ENCODE measurements at regions not wholly inside any gene's neighbourhood (a gene's known extent, or its start where the extent isn't known, plus 50 kb on each side); places are given as distances from the start of the nearest gene placed in this dataset.

DNA sequence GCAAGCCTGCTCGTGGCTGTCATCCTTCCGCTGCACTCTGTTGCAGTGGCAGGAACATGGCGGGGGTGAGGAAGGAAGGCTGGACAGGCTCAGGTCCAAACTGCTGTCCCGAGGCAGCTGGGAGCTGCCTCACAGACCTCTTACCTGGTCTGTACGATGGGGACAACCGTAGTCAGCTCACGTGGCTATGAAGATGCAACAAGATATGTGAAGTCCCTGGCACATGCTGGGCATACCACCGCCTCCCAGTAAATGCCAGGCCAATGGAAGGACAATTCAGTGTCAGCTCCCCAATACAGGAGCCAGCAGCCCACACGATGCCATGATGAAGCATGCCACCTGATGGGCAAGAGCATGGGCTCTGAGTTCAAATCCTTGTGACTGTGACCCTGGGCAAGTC, 344.4 kb downstream of the CYRIA start:
- no peak for DNase-seq (ENCODE audit: extremely low spot score in 2 of 2)
- TF ChIP-seq POLR2AphosphoS5 (IDR thresholded peaks at IDR 0.05; ENCODE audit: insufficient read depth in 1 of 2, low read depth in 1 of 2) (no peak), POLR2A (IDR thresholded peaks at IDR 0.05) (no peak)
- TF ChIP-seq, protein P1, sequence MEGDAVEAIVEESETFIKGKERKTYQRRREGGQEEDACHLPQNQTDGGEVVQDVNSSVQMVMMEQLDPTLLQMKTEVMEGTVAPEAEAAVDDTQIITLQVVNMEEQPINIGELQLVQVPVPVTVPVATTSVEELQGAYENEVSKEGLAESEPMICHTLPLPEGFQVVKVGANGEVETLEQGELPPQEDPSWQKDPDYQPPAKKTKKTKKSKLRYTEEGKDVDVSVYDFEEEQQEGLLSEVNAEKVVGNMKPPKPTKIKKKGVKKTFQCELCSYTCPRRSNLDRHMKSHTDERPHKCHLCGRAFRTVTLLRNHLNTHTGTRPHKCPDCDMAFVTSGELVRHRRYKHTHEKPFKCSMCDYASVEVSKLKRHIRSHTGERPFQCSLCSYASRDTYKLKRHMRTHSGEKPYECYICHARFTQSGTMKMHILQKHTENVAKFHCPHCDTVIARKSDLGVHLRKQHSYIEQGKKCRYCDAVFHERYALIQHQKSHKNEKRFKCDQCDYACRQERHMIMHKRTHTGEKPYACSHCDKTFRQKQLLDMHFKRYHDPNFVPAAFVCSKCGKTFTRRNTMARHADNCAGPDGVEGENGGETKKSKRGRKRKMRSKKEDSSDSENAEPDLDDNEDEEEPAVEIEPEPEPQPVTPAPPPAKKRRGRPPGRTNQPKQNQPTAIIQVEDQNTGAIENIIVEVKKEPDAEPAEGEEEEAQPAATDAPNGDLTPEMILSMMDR (IDR thresholded peaks at IDR 0.05), result no peak

GRCh38 chr2:16320716-16321115, 344.9 kb downstream of the CYRIA start:
- H3K36me3 ChIP-seq, result no peaks in the 10 kb centered on the region
- H3K27ac ChIP-seq, result no peak overlapping the region
- no peaks in the 10 kb centered on the region for H3K27me3 ChIP-seq
- H3K9me3 ChIP-seq, result no peaks in the 10 kb centered on the region
- intact Hi-C loops (cut with DNase I), result no loop called here
- no peak for DNase-seq (ENCODE audit: extremely low spot score in 2 of 2)
- TF ChIP-seq, protein P1 (IDR thresholded peaks at IDR 0.05), result no peak
- no peak for TF ChIP-seq POLR2A (IDR thresholded peaks at IDR 0.05)
- TF ChIP-seq POLR2AphosphoS5 (IDR thresholded peaks at IDR 0.05; ENCODE audit: insufficient read depth in 1 of 2, low read depth in 1 of 2), result no peak
- H3K4me3 ChIP-seq, result no peak overlapping the region
- peaks cover 22% of the 10 kb centered on the region for H3K4me1 ChIP-seq

More for the DNA sequence above, 344.4 kb downstream of the CYRIA start:
- Histone ChIP-seq H3K4me3 (no peak overlapping the region), H3K9me3 (no peaks in the 10 kb centered on the region), H3K36me3 (no peaks in the 10 kb centered on the region), H3K27ac (no peak overlapping the region), H3K27me3 (no peaks in the 10 kb centered on the region), H3K4me1 (peaks cover 22% of the 10 kb centered on the region)
- intact Hi-C loops (cut with DNase I), result no loop called here

DNA sequence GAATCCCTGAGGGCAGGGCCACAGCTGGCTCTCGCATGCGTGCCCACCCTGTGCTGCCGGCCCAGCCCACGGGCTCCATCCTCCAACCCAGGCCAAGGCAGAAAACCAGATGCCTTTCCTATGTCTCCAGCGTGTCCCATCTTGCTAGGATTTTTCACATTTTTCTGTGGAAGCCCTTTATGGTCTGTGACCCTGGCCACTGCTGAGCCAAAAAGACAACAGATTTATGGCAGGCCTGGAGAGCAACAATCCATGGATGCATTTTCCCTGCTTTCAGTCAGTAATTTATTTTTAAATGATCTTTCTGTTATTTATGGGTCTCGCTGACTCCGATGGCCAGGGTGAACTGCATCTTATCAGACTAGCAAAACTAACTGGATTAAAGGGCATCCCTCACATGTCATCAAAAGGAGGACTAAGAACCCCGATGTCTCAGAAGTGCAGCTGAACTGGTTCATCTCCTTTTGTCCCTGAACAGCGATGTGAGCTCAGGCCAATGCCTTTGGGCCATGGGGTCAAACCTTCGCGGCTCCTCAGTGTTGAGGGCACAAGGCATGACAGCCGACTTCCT, 346.0 kb downstream of the CYRIA start:
- no peaks in the 10 kb centered on the region for H3K27me3 ChIP-seq
- no peak overlapping the region for H3K27ac ChIP-seq
- intact Hi-C loops (cut with DNase I), result no loop called here
- peaks cover 22% of the 10 kb centered on the region for H3K4me1 ChIP-seq
- no peak overlapping the region for H3K4me3 ChIP-seq
- TF ChIP-seq POLR2AphosphoS5 (IDR thresholded peaks at IDR 0.05; ENCODE audit: insufficient read depth in 1 of 2, low read depth in 1 of 2) (no peak), POLR2A (IDR thresholded peaks at IDR 0.05) (no peak)
- TF ChIP-seq, protein P1 (IDR thresholded peaks at IDR 0.05), result no peak
- no peaks in the 10 kb centered on the region for H3K9me3 ChIP-seq
- DNase-seq (ENCODE audit: extremely low spot score in 2 of 2), result no peak
- no peaks in the 10 kb centered on the region for H3K36me3 ChIP-seq

DNA sequence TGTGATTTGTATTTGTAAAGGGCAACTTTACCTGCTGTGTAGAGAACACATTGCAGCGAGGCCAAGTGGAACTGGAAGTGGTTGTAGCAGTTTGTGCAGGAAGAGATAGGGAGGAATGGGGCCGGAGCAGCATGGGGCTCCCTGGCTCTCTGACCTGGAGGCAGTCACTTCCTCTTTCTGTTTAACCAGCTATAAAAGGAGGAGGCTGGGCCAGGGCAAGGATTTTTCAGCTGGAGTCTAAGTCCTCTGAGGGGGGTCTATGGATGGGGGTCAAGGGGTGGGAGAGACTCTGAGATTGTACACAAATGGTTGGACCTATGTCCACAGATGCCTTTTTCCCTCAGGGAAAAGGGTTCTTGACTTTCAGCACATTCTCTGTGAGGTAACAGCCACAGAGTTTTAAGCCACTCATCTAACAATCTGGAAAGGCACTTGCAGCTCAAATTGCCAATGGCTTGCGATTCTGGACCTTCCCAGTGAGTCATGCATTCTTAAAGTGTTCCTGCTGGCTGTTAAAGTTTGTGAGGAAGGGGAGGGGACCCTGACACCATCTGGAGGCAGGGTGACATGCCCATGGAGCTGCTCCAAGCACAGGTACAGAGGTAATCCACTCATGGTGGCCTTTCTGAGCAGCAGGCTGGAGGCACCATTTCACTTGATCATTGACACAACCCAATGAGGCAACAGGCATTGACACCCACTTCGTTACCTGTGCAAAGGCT, 347.0 kb downstream of the CYRIA start:
- DNase-seq (ENCODE audit: extremely low spot score in 2 of 2), result no peak
- Histone ChIP-seq H3K36me3 (no peaks in the 10 kb centered on the region), H3K4me3 (no peak overlapping the region), H3K9me3 (no peaks in the 10 kb centered on the region), H3K4me1 (peaks cover 22% of the 10 kb centered on the region), H3K27ac (no peak overlapping the region), H3K27me3 (no peaks in the 10 kb centered on the region)
- intact Hi-C loops (cut with DNase I), result no loop called here
- TF ChIP-seq POLR2A (IDR thresholded peaks at IDR 0.05) (no peak), POLR2AphosphoS5 (IDR thresholded peaks at IDR 0.05; ENCODE audit: insufficient read depth in 1 of 2, low read depth in 1 of 2) (no peak)
- TF ChIP-seq, protein P1 (IDR thresholded peaks at IDR 0.05), result no peak

DNA sequence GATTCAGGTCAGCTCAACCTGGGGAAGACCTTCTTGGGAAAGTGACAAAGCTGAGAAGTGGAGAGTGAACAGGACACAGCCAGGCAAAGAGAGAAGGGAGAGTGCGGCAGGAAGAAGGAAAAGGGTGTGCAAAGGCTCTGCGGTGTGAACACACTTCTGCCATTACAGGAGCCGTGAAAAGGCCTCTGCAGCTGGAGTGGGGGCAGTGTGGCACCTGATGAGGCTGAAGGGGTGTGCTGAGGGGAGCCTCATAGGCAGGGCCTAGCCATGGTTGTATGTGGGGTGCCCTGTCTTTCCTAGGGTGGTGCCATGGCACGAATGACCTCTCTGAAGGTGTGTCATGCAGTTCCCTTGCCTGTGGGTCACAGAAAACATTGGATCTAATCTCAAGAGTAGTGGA, 347.6 kb downstream of the CYRIA start:
- TF ChIP-seq POLR2AphosphoS5 (IDR thresholded peaks at IDR 0.05; ENCODE audit: insufficient read depth in 1 of 2, low read depth in 1 of 2), result no peak
- TF ChIP-seq, protein P1 (IDR thresholded peaks at IDR 0.05), result no peak
- no peak for TF ChIP-seq POLR2A (IDR thresholded peaks at IDR 0.05)
- Histone ChIP-seq H3K27ac (no peak overlapping the region), H3K4me1 (peaks cover 22% of the 10 kb centered on the region), H3K36me3 (no peaks in the 10 kb centered on the region), H3K27me3 (no peaks in the 10 kb centered on the region), H3K4me3 (no peak overlapping the region), H3K9me3 (no peaks in the 10 kb centered on the region)
- intact Hi-C loops (cut with DNase I), result no loop called here
- DNase-seq (ENCODE audit: extremely low spot score in 2 of 2), result no peak
